ENCODE measurements at regions not wholly inside any gene's neighbourhood (a gene's known extent, or its start where the extent isn't known, plus 50 kb on each side); places are given as distances from the start of the nearest gene placed in this dataset.

GRCh38 chr4:125689805-125690204, 375.1 kb downstream of the FAT4 start:
- no peak overlapping the region for H3K4me2 ChIP-seq (replicated peaks; ENCODE audit: low read depth, low read length, poor library complexity, severe bottlenecking)
- no peak overlapping the region for H3K4me3 ChIP-seq (ENCODE audit: control extremely low read depth in 1 of 5, extremely low read depth in 1 of 5, insufficient read depth in 1 of 5, low read depth in 2 of 5, low read length in 4 of 5)
- intact Hi-C loops (cut with micrococcal nuclease): no loop called here
- Mint-ChIP-seq H3K4me3 (no peak overlapping the region), H3K9me3 (ENCODE audit: insufficient read depth) (peaks cover 2% of the 10 kb centered on the region), H3K27ac (no peak overlapping the region), H3K27me3 (no peaks in the 10 kb centered on the region), H3K4me1 (no peaks in the 10 kb centered on the region)
- ATAC-seq (ENCODE audit: low read depth): no peak
- H2AFZ ChIP-seq (ENCODE audit: insufficient read depth, low read depth, low read length, poor library complexity, severe bottlenecking): no peak overlapping the region
- POLR2A ChIA-PET: no interaction called here
- no peaks in the 10 kb centered on the region for H4K20me1 ChIP-seq (ENCODE audit: control insufficient read depth, insufficient read depth, low read length, poor library complexity, severe bottlenecking)
- peaks cover 0 to 1% (median 1%) of the 10 kb centered on the region in 3 donors for H3K9me3 ChIP-seq (ENCODE audit: control extremely low read depth in 1 of 3, control insufficient read depth in 2 of 3, insufficient read depth in 1 of 3, low read length in 2 of 3)
- H3K27me3 ChIP-seq (replicated peaks in 1 of 4; ENCODE audit: control extremely low read depth in 1 of 4, control insufficient read depth in 3 of 4, insufficient read depth in 4 of 4, low read length in 3 of 4): no peaks in the 10 kb centered on the region
- H3K36me3 ChIP-seq (replicated peaks in 1 of 2; ENCODE audit: control extremely low read depth in 1 of 2, control insufficient read depth in 1 of 2, extremely low read depth in 1 of 2, insufficient read depth in 2 of 2, low read length in 1 of 2): no peaks in the 10 kb centered on the region
- TF ChIP-seq CTCF (IDR thresholded peaks at IDR 0.05) (no peak), EZH2 (IDR thresholded peaks at IDR 0.05; ENCODE audit: borderline replicate concordance, insufficient read depth, low read depth, low read length, poor library complexity, severe bottlenecking) (no peak)
- H3K27ac ChIP-seq (ENCODE audit: low read length in 2 of 2): no peak overlapping the region
- CTCF ChIA-PET: no interaction called here
- H3K9ac ChIP-seq (ENCODE audit: low read length): no peak overlapping the region
- no peaks in the 10 kb centered on the region for H3K4me1 ChIP-seq (ENCODE audit: control insufficient read depth in 2 of 2, insufficient read depth in 2 of 2, low read length in 2 of 2)
- DNase-seq: no peak
- H3K79me2 ChIP-seq (ENCODE audit: control insufficient read depth, insufficient read depth, low read length): no peaks in the 10 kb centered on the region

GRCh38 chr4:125693228-125693627, 378.5 kb downstream of the FAT4 start:
- Mint-ChIP-seq H3K27ac (no peak overlapping the region), H3K27me3 (no peaks in the 10 kb centered on the region), H3K4me1 (no peaks in the 10 kb centered on the region), H3K9me3 (ENCODE audit: insufficient read depth) (no peaks in the 10 kb centered on the region), H3K4me3 (no peak overlapping the region)
- Histone ChIP-seq H3K27ac (ENCODE audit: low read length in 2 of 2) (no peak overlapping the region), H3K4me2 (replicated peaks; ENCODE audit: low read depth, low read length, poor library complexity, severe bottlenecking) (no peak overlapping the region), H3K9me3 (ENCODE audit: control extremely low read depth in 1 of 3, control insufficient read depth in 2 of 3, insufficient read depth in 1 of 3, low read length in 2 of 3) (peaks cover 0 to 1% (median 0%) of the 10 kb centered on the region in 3 donors), H3K27me3 (replicated peaks in 1 of 4; ENCODE audit: control extremely low read depth in 1 of 4, control insufficient read depth in 3 of 4, insufficient read depth in 4 of 4, low read length in 3 of 4) (no peaks in the 10 kb centered on the region), H4K20me1 (ENCODE audit: control insufficient read depth, insufficient read depth, low read length, poor library complexity, severe bottlenecking) (no peaks in the 10 kb centered on the region), H3K4me3 (ENCODE audit: control extremely low read depth in 1 of 5, extremely low read depth in 1 of 5, insufficient read depth in 1 of 5, low read depth in 2 of 5, low read length in 4 of 5) (no peak overlapping the region), H3K79me2 (ENCODE audit: control insufficient read depth, insufficient read depth, low read length) (no peaks in the 10 kb centered on the region), H3K9ac (ENCODE audit: low read length) (no peak overlapping the region), H3K4me1 (ENCODE audit: control insufficient read depth in 2 of 2, insufficient read depth in 2 of 2, low read length in 2 of 2) (no peaks in the 10 kb centered on the region), H2AFZ (ENCODE audit: insufficient read depth, low read depth, low read length, poor library complexity, severe bottlenecking) (no peak overlapping the region), H3K36me3 (replicated peaks in 1 of 2; ENCODE audit: control extremely low read depth in 1 of 2, control insufficient read depth in 1 of 2, extremely low read depth in 1 of 2, insufficient read depth in 2 of 2, low read length in 1 of 2) (no peaks in the 10 kb centered on the region)
- intact Hi-C loops (cut with micrococcal nuclease): no loop called here
- no peak for DNase-seq
- ChIA-PET CTCF (no interaction called here), POLR2A (no interaction called here)
- TF ChIP-seq CTCF (IDR thresholded peaks at IDR 0.05) (no peak), EZH2 (IDR thresholded peaks at IDR 0.05; ENCODE audit: borderline replicate concordance, insufficient read depth, low read depth, low read length, poor library complexity, severe bottlenecking) (no peak)
- ATAC-seq (ENCODE audit: low read depth): no peak

Data from B cell (primary cell).